Upper lobe of left lung (tissue), 6 donors: ENCODE measurements at regions not wholly inside any gene's neighbourhood (a gene's known extent, or its start where the extent isn't known, plus 50 kb on each side); places are given as distances from the start of the nearest gene placed in this dataset.

Source experiments
- ATAC-seq, 2 donors: fragments of 200-7000 bp; cut with Tn5 transposase; one replicate each; pipeline ENCODE4 v1.9.1; 2022; ENCODE audit warnings: mild to moderate bottlenecking in 2 of 2, moderate library complexity in 2 of 2; ENCODE audit not compliant: low FRiP score in 2 of 2
- DNase-seq, 2 donors: peaks; one replicate each; pipeline ENCODE4 v3.0.0-alpha.2; 2019 to 2020
- H3K27ac ChIP-seq, 4 donors: fragments of 200-600 bp; sonication (generic); one replicate each; pipeline ENCODE4 v1.5.1; 2016 to 2019
- H3K27me3 ChIP-seq, 4 donors: fragments of 200-600 bp; sonication (generic); one replicate each; pipeline ENCODE4 v1.5.1; 2017 to 2019
- H3K36me3 ChIP-seq, 4 donors: fragments of 200-600 bp; sonication (generic); one replicate each; pipeline ENCODE4 v1.5.1; 2016 to 2019
- H3K4me1 ChIP-seq, 4 donors: fragments of 200-600 bp; sonication (generic); one replicate each; pipeline ENCODE4 v1.5.1; 2018 to 2019
- H3K4me3 ChIP-seq, 4 donors: fragments of 200-600 bp; sonication (generic); one replicate each; pipeline ENCODE4 v1.5.1; 2017 to 2019; ENCODE audit warnings: mild to moderate bottlenecking in 2 of 4, moderate library complexity in 1 of 4
- H3K9me3 ChIP-seq, 4 donors: fragments of 200-600 bp; sonication (generic); one replicate each; pipeline ENCODE4 v1.5.1; 2018 to 2019
- CTCF ChIP-seq, 6 experiments: fragments of 450-650 bp in 4 of 6; fragments of 200-600 bp in 2 of 6; sonication (generic) in 2 of 6; IDR thresholded peaks; one replicate each; pipeline ENCODE4 v1.5.1; 2016 to 2019; ENCODE audit warnings: antibody characterized with exemption in 6 of 6
- EP300 ChIP-seq, 4 donors: sonication (generic); formaldehyde crosslinking; IDR thresholded peaks; one replicate each; pipeline ENCODE4 v1.5.1; 2017; ENCODE audit warnings: antibody characterized with exemption in 4 of 4, control low read depth in 2 of 4
- POLR2A ChIP-seq, 4 donors: fragments of 450-650 bp; IDR thresholded peaks; one replicate each; pipeline ENCODE4 v1.5.1; 2016 to 2017; ENCODE audit warnings: antibody characterized with exemption in 4 of 4, mild to moderate bottlenecking in 2 of 4
- POLR2AphosphoS5 ChIP-seq, 2 donors: sonication (generic); formaldehyde crosslinking; IDR thresholded peaks; one replicate each; pipeline ENCODE4 v1.5.1; 2017; ENCODE audit warnings: antibody characterized with exemption in 2 of 2
- WGBS, 2 donors: methylation state at CpG; one replicate each; pipeline ENCODE4 v1.1.5; 2017 to 2018; 5-methylcytosine and 5-hydroxymethylcytosine counted together
- donor health status: DM: no; HTN: no; CAD: no; lungs with moderate emphysema.
- donor health status: DM: no; HTN: yes; CAD: no; lungs with severe emphysema.

GRCh38 chr5:143552680-143553079 lies 149.2 kb upstream of the NR3C1 start:
- H3K4me3 ChIP-seq, result no peak overlapping the region
- ATAC-seq, result no peak
- DNase-seq, result no peak
- H3K9me3 ChIP-seq, result no peaks in the 10 kb centered on the region
- H3K27me3 ChIP-seq, result no peaks in the 10 kb centered on the region
- peaks cover 0 to 13% (median 9%) of the 10 kb centered on the region in 4 donors for H3K4me1 ChIP-seq
- TF ChIP-seq CTCF (IDR thresholded peaks at IDR 0.05) (no peak), EP300 (IDR thresholded peaks at IDR 0.05) (no peak), POLR2A (IDR thresholded peaks at IDR 0.05) (no peak)
- H3K36me3 ChIP-seq, result no peaks in the 10 kb centered on the region
- WGBS, 2 donors, result 58 to 100% methylated on average over 1 of the region's 1 CpG
- H3K27ac ChIP-seq, result no peak overlapping the region

GRCh38 chr5:143551820-143552251 lies 148.3 kb upstream of the NR3C1 start:
- H3K9me3 ChIP-seq, result no peaks in the 10 kb centered on the region
- H3K4me3 ChIP-seq, result no peak overlapping the region
- no peaks in the 10 kb centered on the region for H3K36me3 ChIP-seq
- WGBS, 2 donors, result 65 to 69% methylated on average over 2 of the region's 2 CpGs
- ATAC-seq (no peak), DNase-seq (no peak)
- no peaks in the 10 kb centered on the region for H3K27me3 ChIP-seq
- H3K4me1 ChIP-seq, result peaks cover 0 to 7% (median 7%) of the 10 kb centered on the region in 4 donors
- no peak overlapping the region for H3K27ac ChIP-seq
- no peak for TF ChIP-seq POLR2AphosphoS5 (IDR thresholded peaks at IDR 0.05)
- no peak for TF ChIP-seq POLR2A (IDR thresholded peaks at IDR 0.05)

GRCh38 chr5:143550986-143551630 lies 147.6 kb upstream of the NR3C1 start:
- TF ChIP-seq POLR2A (IDR thresholded peaks at IDR 0.05) (no peak), EP300 (IDR thresholded peaks at IDR 0.05) (no peak), CTCF (IDR thresholded peaks at IDR 0.05) (no peak), POLR2AphosphoS5 (IDR thresholded peaks at IDR 0.05) (no peak)
- Histone ChIP-seq H3K9me3 (no peaks in the 10 kb centered on the region), H3K27me3 (no peaks in the 10 kb centered on the region), H3K4me1 (peaks cover 0 to 7% (median 6%) of the 10 kb centered on the region in 4 donors), H3K27ac (no peak overlapping the region), H3K4me3 (no peak overlapping the region), H3K36me3 (no peaks in the 10 kb centered on the region)
- 79 to 89% methylated on average over 2 of the region's 2 CpGs for WGBS, 2 donors
- no peak for DNase-seq
- ATAC-seq, result no peak

- DNase-seq (no peak), ATAC-seq (no peak)
- TF ChIP-seq EP300 (IDR thresholded peaks at IDR 0.05) (no peak), POLR2AphosphoS5 (IDR thresholded peaks at IDR 0.05) (no peak), CTCF (IDR thresholded peaks at IDR 0.05) (no peak), POLR2A (IDR thresholded peaks at IDR 0.05) (no peak)
- Histone ChIP-seq H3K27ac (no peak overlapping the region), H3K4me3 (no peak overlapping the region), H3K4me1 (peaks cover 0 to 2% (median 0%) of the 10 kb centered on the region in 4 donors), H3K27me3 (no peaks in the 10 kb centered on the region), H3K9me3 (no peaks in the 10 kb centered on the region), H3K36me3 (no peaks in the 10 kb centered on the region)
Observed at GRCh38 chr5:143547342-143547741, 143.9 kb upstream of the NR3C1 start.

- no peaks in the 10 kb centered on the region for H3K9me3 ChIP-seq
- no peak overlapping the region for H3K27ac ChIP-seq
- no peaks in the 10 kb centered on the region for H3K27me3 ChIP-seq
- DNase-seq (no peak), ATAC-seq (no peak)
- no peak for TF ChIP-seq CTCF (IDR thresholded peaks at IDR 0.05)
- no peak for TF ChIP-seq POLR2AphosphoS5 (IDR thresholded peaks at IDR 0.05)
- TF ChIP-seq EP300 (IDR thresholded peaks at IDR 0.05), result no peak
- TF ChIP-seq POLR2A (IDR thresholded peaks at IDR 0.05), result no peak
- no peaks in the 10 kb centered on the region for H3K36me3 ChIP-seq
- no peaks in the 10 kb centered on the region for H3K4me1 ChIP-seq
- no peak overlapping the region for H3K4me3 ChIP-seq
Observed at GRCh38 chr5:143546394-143546793, 142.9 kb upstream of the NR3C1 start.
